C4-2B (cell line): ENCODE measurements at regions not wholly inside any gene's neighbourhood (a gene's known extent, or its start where the extent isn't known, plus 50 kb on each side); places are given as distances from the start of the nearest gene placed in this dataset.

ENCODE experiments used
- H3K27ac ChIP-seq: fragments of 450-650 bp; 2 replicates; pipeline ENCODE4 v1.5.1; 2017
- ZFX ChIP-seq: fragments of 450-650 bp; IDR thresholded peaks from 2 replicates; pipeline ENCODE4 v1.6.1; 2017
- TF ChIP-seq, protein P1 (sequence below): fragments of 450-650 bp; conservative IDR thresholded peaks from 2 replicates; pipeline ENCODE4 v1.5.1; 2017; ENCODE audit warnings: mild to moderate bottlenecking

DNA sequence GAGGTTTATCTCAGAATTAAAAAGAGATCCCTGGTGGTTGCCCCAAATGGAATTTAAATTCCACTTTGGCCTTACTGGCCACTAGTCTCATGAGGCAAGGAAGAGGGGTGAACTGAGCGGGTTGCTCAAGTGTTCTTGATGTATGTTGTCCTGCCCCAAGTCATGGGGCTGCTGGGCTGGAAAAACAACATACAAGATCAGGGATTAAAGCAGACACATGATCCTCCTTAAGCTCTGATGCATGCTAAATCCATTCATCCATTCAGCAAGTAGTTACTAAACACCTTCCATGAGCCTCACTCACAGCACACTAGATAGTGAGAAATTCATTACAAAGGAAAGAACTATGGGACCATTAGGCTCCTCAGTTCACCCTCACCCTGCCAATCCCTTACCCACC, 196.3 kb downstream of the MREG start:
- TF ChIP-seq, protein P1, sequence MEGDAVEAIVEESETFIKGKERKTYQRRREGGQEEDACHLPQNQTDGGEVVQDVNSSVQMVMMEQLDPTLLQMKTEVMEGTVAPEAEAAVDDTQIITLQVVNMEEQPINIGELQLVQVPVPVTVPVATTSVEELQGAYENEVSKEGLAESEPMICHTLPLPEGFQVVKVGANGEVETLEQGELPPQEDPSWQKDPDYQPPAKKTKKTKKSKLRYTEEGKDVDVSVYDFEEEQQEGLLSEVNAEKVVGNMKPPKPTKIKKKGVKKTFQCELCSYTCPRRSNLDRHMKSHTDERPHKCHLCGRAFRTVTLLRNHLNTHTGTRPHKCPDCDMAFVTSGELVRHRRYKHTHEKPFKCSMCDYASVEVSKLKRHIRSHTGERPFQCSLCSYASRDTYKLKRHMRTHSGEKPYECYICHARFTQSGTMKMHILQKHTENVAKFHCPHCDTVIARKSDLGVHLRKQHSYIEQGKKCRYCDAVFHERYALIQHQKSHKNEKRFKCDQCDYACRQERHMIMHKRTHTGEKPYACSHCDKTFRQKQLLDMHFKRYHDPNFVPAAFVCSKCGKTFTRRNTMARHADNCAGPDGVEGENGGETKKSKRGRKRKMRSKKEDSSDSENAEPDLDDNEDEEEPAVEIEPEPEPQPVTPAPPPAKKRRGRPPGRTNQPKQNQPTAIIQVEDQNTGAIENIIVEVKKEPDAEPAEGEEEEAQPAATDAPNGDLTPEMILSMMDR: no peak
- no peak for TF ChIP-seq ZFX
- H3K27ac ChIP-seq: no peak overlapping the region

DNA sequence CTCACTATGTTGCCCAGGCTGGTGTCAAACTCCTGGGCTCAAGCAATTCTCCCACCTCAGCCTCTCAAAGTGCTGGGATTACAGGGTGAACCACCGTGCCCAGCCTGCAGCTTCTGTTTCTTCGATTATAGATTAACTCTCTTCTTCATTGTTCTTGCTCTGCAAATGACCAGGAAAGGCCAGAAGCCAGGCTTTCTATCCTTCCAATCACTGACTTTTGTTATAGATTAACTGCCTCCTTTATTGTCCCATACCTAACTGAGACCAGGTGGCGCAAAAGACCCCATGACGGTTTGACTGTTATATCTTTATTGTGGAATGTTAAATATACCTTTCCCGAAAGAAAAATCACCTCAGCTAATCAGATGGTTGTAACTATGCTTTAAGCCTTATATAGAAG, 196.9 kb downstream of the MREG start:
- no peak overlapping the region for H3K27ac ChIP-seq
- TF ChIP-seq, protein P1: no peak
- no peak for TF ChIP-seq ZFX

DNA sequence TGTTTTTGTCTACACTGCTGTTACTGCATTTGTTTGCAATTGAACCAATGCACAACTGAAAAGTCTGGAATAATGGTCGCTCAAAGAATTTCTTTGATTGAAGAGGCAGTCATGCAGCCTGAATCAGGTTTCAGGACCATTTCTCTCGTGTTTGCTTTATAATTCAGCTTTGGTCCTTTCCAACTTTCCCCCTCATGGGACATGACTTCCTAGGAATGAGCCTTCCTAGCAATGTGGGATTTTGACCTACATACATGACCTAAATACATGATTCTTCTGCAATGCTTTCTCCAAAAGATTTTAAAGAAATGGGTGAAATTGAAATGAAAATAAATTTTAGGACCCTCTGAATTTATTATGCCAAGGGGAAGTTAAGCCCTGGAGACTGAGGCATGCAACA, 197.4 kb downstream of the MREG start:
- no peak overlapping the region for H3K27ac ChIP-seq
- TF ChIP-seq ZFX: no peak
- TF ChIP-seq, protein P1: no peak

GRCh38 chr2:215812966-215813365, 200.4 kb downstream of the MREG start:
- TF ChIP-seq, protein P1: no peak
- TF ChIP-seq ZFX: no peak
- no peak overlapping the region for H3K27ac ChIP-seq

DNA sequence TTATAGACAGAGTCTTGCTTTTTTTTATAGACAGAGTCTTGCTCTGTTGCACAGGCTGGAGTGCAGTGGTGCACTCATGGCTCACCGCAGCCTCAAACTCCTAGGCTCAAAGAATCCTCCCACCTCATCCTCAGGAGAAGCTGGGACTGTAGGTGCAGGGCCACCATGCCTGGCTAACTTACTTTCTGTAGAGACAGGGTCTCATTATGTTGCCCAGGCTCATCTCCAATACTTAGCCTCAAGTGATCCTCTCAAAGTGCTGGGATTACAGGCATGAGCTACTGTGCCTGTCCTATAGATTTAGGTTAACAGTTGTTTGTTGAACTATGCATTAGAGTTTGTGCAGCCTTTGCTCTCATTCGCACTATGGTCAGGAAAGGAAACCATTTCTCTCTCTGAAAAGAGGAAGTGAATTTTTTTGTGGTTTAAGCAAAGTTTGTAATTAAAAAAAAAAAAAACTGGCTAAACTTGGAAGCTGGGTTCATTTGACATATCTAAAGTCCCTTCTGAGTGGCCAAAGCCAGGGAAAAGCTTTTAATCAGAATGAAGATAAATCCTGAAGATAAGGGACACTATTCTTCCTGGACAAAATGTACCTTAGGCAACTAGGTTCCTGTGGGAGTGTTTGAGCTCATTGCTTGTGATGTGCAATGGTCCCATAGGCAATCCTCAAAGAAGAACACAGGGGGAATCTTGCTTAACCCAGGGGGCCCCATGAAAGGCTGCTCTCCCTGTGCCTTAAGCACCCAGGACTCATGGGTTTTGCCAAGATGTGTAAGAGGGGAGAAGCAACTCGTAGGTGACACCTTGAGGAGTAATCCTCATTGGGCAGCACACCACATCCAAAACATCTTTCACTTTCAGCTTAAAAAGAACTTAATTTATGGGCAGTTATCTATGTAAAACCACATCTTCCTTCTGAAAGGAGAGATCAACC, 201.7 kb downstream of the MREG start:
- no peak overlapping the region for H3K27ac ChIP-seq
- TF ChIP-seq ZFX: no peak
- TF ChIP-seq, protein P1: no peak

- H3K27ac ChIP-seq: no peak overlapping the region
- TF ChIP-seq ZFX: no peak
- TF ChIP-seq, protein P1: no peak
These were observed 202.3 kb downstream of the MREG start for GRCh38 chr2:215811003-215811402.

DNA sequence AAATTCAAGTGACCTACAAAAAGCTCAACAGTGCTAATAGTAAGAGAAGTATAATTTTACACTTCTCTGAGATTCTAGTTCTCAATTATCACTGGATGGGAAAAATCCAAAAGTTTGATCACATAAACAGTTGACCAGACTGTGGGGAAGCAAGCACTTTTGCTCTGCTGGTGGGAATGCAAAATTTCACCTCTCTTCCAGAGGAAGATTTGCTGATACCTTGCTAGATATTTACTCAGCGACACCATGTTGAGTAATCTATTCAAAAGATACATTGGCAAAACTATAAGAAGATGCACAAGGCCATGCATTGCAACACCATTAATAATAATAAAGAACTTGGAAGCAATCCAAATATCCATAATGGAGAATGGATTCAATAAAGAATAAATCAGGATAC, 204.4 kb downstream of the MREG start:
- no peak for TF ChIP-seq ZFX
- TF ChIP-seq, protein P1: no peak
- no peak overlapping the region for H3K27ac ChIP-seq
